Glomerular endothelial cell (primary cell): ENCODE measurements at regions not wholly inside any gene's neighbourhood (a gene's known extent, or its start where the extent isn't known, plus 50 kb on each side); places are given as distances from the start of the nearest gene placed in this dataset.
"Not testable (repeated sequence)": the region's sequence is repeated elsewhere in the genome, so short reads cannot be mapped to it uniquely, and the experiment has no call there.

Experiments used
- DNase-seq: peaks from one replicate; pipeline ENCODE4 v3.0.0-alpha.2; 2011; ENCODE audit warnings: low read depth, low spot score; ENCODE audit errors: extremely low read depth

- no peak for DNase-seq
Measured at GRCh38 chr1:79262745-79263258, 256.3 kb upstream of the ADGRL4 start.

GRCh38 chr1:79259390-79260336 is 253.1 kb upstream of the ADGRL4 start:
- DNase-seq: no peak

DNA sequence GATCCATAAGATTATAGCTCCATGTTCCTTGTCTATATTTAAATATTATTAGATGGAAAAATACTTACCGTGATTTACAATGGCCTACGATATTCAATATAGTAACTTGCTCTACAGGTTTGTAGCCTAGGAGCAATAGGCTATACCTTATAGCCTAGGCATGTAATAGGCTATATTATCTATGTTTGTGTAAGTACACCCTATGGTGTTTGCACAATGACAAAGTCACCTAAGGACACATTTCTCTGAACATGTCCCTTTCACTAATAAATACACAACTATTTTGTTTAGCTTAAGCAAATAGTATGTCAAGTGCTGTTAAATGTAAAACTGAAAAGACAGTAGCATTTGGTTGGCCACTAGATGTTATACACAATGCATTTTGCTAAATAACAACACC is 248.9 kb upstream of the ADGRL4 start:
- DNase-seq: no peak

- DNase-seq: no peak
Measured at GRCh38 chr1:79252598-79252997, 246.1 kb upstream of the ADGRL4 start.

DNA sequence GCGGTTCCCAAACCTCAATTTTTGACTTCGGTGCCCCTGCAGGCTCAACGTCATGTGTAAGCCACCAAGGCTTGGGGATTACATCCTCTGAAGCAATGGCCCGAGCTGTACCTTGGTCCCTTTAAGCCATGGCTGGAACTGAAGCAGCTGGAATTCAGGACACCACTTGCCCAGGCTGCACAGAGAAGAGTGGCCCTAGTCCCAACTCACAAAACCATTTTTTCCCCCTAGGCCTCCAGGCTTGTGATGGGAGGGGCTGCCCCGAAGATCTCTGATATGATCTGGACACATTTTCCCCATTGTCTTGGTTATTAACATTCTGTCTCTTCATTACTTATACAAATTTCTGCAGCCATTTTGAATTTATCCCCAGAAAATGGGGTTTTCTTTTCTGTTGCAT is 233.3 kb upstream of the ADGRL4 start:
- DNase-seq: no peak

- DNase-seq: no peak
Measured at GRCh38 chr1:79235301-79236002, 228.9 kb upstream of the ADGRL4 start.

DNA sequence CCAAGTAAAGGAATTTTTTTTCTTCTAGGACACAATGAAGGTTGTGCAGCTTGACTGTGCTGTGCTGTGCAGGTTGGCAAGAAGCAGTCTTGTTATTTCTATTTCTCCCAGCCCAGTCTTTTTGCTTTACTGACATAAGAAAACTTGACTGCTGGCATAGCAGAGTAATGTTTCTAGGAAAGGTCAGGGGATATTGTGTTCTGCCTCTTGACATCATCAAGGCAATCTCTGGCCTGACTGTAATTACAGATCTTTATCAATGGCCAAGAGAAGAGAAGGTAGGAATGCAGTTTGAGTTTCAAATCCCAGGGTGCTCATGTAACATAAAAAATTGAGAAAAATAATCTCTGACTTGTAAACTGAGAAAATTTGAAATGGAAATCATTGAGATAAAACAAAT is 226.3 kb upstream of the ADGRL4 start:
- DNase-seq: no peak

GRCh38 chr1:79230751-79231150 is 224.2 kb upstream of the ADGRL4 start:
- DNase-seq: not testable (repeated sequence)

DNA sequence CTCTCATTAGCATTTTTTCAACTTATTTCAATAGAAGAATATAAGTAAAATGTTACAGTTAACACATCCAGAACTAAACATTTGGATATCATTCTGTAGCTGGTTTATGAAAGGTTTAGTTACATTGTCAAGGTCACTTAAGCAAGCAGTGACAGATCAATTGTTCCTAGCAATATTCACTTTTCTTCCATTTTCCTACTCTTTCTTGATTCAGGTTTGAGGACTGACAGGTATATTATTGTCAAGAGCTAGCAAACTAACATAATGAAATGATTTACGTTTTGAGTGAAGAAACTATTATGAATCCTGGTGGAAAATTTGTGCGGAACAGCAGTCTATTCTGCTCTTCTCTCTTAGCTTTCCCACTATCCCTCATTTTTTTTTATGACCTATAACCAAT is 220.4 kb upstream of the ADGRL4 start:
- DNase-seq: no peak

GRCh38 chr1:79224537-79224936 is 218.0 kb upstream of the ADGRL4 start:
- DNase-seq: no peak

- DNase-seq: no peak
Measured at GRCh38 chr1:79220509-79220908, 214.0 kb upstream of the ADGRL4 start.

DNA sequence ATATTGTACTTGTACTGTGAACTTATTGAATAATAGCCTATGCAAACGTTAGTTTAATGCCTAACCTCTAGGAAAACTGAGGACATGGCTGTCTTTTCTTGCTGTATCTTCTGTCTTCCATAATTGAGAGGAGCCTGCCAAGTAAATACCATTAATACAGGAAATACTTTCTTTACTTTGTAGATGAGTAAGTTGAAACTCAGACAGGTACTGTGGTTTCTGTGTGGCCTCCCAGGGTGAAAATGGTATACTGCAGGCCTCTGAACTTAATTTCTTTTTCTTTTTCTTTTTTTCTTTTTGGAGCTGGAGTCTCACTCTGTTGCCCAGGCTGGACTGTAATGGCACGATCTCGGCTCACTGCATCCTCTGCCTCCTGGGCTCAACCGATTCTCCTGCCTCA is 208.8 kb upstream of the ADGRL4 start:
- DNase-seq: no peak

- no peak for DNase-seq
Measured at GRCh38 chr1:79207786-79208185, 201.3 kb upstream of the ADGRL4 start.

GRCh38 chr1:79207331-79207730 is 200.8 kb upstream of the ADGRL4 start:
- no peak for DNase-seq

GRCh38 chr1:79204779-79205479 is 198.4 kb upstream of the ADGRL4 start:
- DNase-seq: no peak

GRCh38 chr1:79198832-79199231 is 192.3 kb upstream of the ADGRL4 start:
- no peak for DNase-seq

GRCh38 chr1:79197421-79197820 is 190.9 kb upstream of the ADGRL4 start:
- no peak for DNase-seq

DNA sequence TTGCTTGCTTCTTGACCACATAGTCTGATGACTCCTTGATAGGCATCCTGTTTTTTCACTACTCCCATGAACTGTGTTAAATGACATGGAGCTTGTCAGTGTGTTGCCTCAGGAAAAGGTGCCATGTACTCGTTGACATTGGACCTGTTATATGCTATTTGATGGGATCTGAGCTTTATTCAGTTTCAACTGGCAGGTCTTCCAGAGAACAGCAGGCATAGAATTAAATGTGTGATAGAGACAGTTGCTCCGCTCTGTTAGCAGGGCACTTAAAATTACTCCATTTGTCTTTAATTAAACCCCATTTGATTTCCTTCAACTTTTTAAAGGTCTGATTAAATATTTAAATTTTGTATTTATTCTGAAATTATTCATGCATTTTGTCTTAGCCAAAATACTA is 189.7 kb upstream of the ADGRL4 start:
- no peak for DNase-seq

GRCh38 chr1:79193211-79194079 is 186.9 kb upstream of the ADGRL4 start:
- peak; percentile 81 for DNase-seq

DNA sequence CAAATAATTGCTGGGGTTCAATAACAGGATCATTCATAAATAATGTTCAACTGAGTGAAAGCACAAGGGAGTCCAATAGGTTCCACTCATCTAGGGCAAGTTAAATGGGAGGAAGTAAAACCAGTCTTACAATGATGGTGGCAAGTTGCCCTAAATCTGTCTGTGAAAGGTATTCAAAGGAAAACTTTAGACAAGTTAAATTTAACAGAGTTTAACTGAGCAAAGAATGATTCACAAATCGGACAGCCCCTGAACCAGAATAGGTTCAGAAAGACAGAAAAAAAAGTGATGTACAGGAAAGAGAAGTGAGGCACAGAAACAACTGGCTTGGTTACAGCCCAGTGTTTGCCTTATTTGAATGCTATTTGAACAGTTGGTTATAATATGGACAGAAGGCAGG is 183.5 kb upstream of the ADGRL4 start:
- DNase-seq: no peak
